Thyroid gland (tissue), 4 donors: ENCODE measurements at regions not wholly inside any gene's neighbourhood (a gene's known extent, or its start where the extent isn't known, plus 50 kb on each side); places are given as distances from the start of the nearest gene placed in this dataset.

Source experiments
- DNase-seq, 2 donors: peaks; one replicate each; pipeline ENCODE4 v3.0.0-alpha.2; 2019
- H3K27ac ChIP-seq, 3 donors: fragments of 200-600 bp; sonication (generic); 1 replicate in 2 of 3; 2 replicates in 1 of 3; pipeline ENCODE4 v1.5.1; 2016 to 2019; ENCODE audit warnings: mild to moderate bottlenecking in 1 of 3, moderate library complexity in 1 of 3
- H3K27me3 ChIP-seq: fragments of 200-600 bp; sonication (generic); one replicate; pipeline ENCODE4 v1.5.1; 2019
- H3K36me3 ChIP-seq, 2 donors: fragments of 200-600 bp; sonication (generic); one replicate each; pipeline ENCODE4 v1.5.1; 2016 to 2019
- H3K4me1 ChIP-seq, 2 donors: fragments of 200-600 bp; sonication (generic); one replicate each; pipeline ENCODE4 v1.5.1; 2017 to 2019
- H3K4me3 ChIP-seq, 3 donors: fragments of 200-600 bp; sonication (generic); replicated peaks in 1 of 3; 1 replicate in 2 of 3; 2 replicates in 1 of 3; pipeline ENCODE4 v1.5.1; 2016; ENCODE audit warnings: mild to moderate bottlenecking in 1 of 3
- H3K9me3 ChIP-seq: fragments of 200-600 bp; sonication (generic); one replicate; pipeline ENCODE4 v1.5.1; 2017
- CTCF ChIP-seq, 6 experiments: fragments of 200-600 bp in 3 of 6; fragments of 450-650 bp in 3 of 6; sonication (generic) in 3 of 6; IDR thresholded peaks; one replicate each; pipeline ENCODE4 v1.5.1; 2016 to 2019; ENCODE audit warnings: antibody characterized with exemption in 6 of 6, mild to moderate bottlenecking in 2 of 6, inconsistent platforms in 1 of 6, moderate library complexity in 1 of 6
- POLR2A ChIP-seq, 2 donors: fragments of 450-650 bp; IDR thresholded peaks; one replicate each; pipeline ENCODE4 v1.6.1; 2017; ENCODE audit warnings: antibody characterized with exemption in 2 of 2, mild to moderate bottlenecking in 2 of 2, moderate library complexity in 1 of 2
- WGBS, 2 donors: methylation state at CpG; one replicate each; pipeline ENCODE4 v1.1.5; 2017; 5-methylcytosine and 5-hydroxymethylcytosine counted together
- intact Hi-C: fragments of 100-400 bp; cut with DNase I; formaldehyde crosslinking; loops from one replicate; pipeline ENCODE4 v1.15.1; 2023

- Histone ChIP-seq H3K9me3 (no peaks in the 10 kb centered on the region), H3K4me3 (no peak overlapping the region), H3K27ac (no peak overlapping the region), H3K27me3 (no peaks in the 10 kb centered on the region), H3K4me1 (no peaks in the 10 kb centered on the region), H3K36me3 (no peaks in the 10 kb centered on the region)
- no peak for TF ChIP-seq POLR2A (IDR thresholded peaks at IDR 0.05)
- no peak for TF ChIP-seq CTCF (IDR thresholded peaks at IDR 0.05)
- 83 to 89% methylated on average over 3 of the region's 3 CpGs for WGBS, 2 donors
- DNase-seq = no peak
- intact Hi-C loops = no loop called here
Measured at GRCh38 chr4:81756973-81757372, 285.3 kb upstream of the RASGEF1B start.

GRCh38 chr4:81756042-81756441 is 284.3 kb upstream of the RASGEF1B start:
- H3K27me3 ChIP-seq = no peaks in the 10 kb centered on the region
- no peaks in the 10 kb centered on the region for H3K9me3 ChIP-seq
- DNase-seq = no peak
- no peaks in the 10 kb centered on the region for H3K4me1 ChIP-seq
- intact Hi-C loops = no loop called here
- 75 to 81% methylated on average over 2 of the region's 2 CpGs for WGBS, 2 donors
- H3K36me3 ChIP-seq = no peaks in the 10 kb centered on the region
- no peak for TF ChIP-seq POLR2A (IDR thresholded peaks at IDR 0.05)
- TF ChIP-seq CTCF (IDR thresholded peaks at IDR 0.05) = no peak
- no peak overlapping the region for H3K27ac ChIP-seq
- no peak overlapping the region for H3K4me3 ChIP-seq

- intact Hi-C loops = no loop called here
- Histone ChIP-seq H3K36me3 (no peaks in the 10 kb centered on the region), H3K27ac (no peak overlapping the region), H3K27me3 (no peaks in the 10 kb centered on the region), H3K9me3 (no peaks in the 10 kb centered on the region), H3K4me1 (no peaks in the 10 kb centered on the region), H3K4me3 (no peak overlapping the region)
- no peak for DNase-seq
- no peak for TF ChIP-seq POLR2A (IDR thresholded peaks at IDR 0.05)
- no peak for TF ChIP-seq CTCF (IDR thresholded peaks at IDR 0.05)
- 96 to 97% methylated on average over 4 of the region's 4 CpGs for WGBS, 2 donors
Measured at GRCh38 chr4:81754169-81754568, 282.5 kb upstream of the RASGEF1B start.

- Histone ChIP-seq H3K36me3 (no peaks in the 10 kb centered on the region), H3K27me3 (no peaks in the 10 kb centered on the region), H3K4me1 (no peaks in the 10 kb centered on the region), H3K9me3 (no peaks in the 10 kb centered on the region), H3K4me3 (no peak overlapping the region), H3K27ac (no peak overlapping the region)
- no peak for TF ChIP-seq POLR2A (IDR thresholded peaks at IDR 0.05)
- no peak for TF ChIP-seq CTCF (IDR thresholded peaks at IDR 0.05)
- 92 to 94% methylated on average over 6 of the region's 6 CpGs for WGBS, 2 donors
- no peak for DNase-seq
- intact Hi-C loops = no loop called here
Measured at GRCh38 chr4:81751531-81752289, 280.0 kb upstream of the RASGEF1B start.

- Histone ChIP-seq H3K4me1 (no peaks in the 10 kb centered on the region), H3K36me3 (no peaks in the 10 kb centered on the region), H3K4me3 (no peak overlapping the region), H3K27me3 (no peaks in the 10 kb centered on the region), H3K9me3 (no peaks in the 10 kb centered on the region), H3K27ac (no peak overlapping the region)
- no peak for DNase-seq
- no peak for TF ChIP-seq CTCF (IDR thresholded peaks at IDR 0.05)
- no peak for TF ChIP-seq POLR2A (IDR thresholded peaks at IDR 0.05)
- 64 to 70% methylated on average over 2 of the region's 2 CpGs for WGBS, 2 donors
- intact Hi-C loops = no loop called here
Measured at GRCh38 chr4:81747242-81747930, 275.7 kb upstream of the RASGEF1B start.
